WTC11 (cell line): ENCODE measurements at regions not wholly inside any gene's neighbourhood (a gene's known extent, or its start where the extent isn't known, plus 50 kb on each side); places are given as distances from the start of the nearest gene placed in this dataset.

Experiments
- KAT7 ChIP-seq: sonication (generic); formaldehyde crosslinking; IDR thresholded peaks from 2 replicates; pipeline ENCODE4 v1.8.1; 2023; ENCODE audit warnings: missing genetic modification reagents, mild to moderate bottlenecking, borderline replicate concordance
- MYBL2 ChIP-seq: sonication (generic); formaldehyde crosslinking; IDR thresholded peaks from 2 replicates; pipeline ENCODE4 v1.8.1; 2023; ENCODE audit warnings: mild to moderate bottlenecking, moderate library complexity, missing genetic modification reagents
- TF ChIP-seq, protein P1 (sequence below): sonication (generic); formaldehyde crosslinking; conservative IDR thresholded peaks from 2 replicates; pipeline ENCODE4 v1.8.1; 2022; ENCODE audit warnings: mild to moderate bottlenecking, missing genetic modification reagents

DNA sequence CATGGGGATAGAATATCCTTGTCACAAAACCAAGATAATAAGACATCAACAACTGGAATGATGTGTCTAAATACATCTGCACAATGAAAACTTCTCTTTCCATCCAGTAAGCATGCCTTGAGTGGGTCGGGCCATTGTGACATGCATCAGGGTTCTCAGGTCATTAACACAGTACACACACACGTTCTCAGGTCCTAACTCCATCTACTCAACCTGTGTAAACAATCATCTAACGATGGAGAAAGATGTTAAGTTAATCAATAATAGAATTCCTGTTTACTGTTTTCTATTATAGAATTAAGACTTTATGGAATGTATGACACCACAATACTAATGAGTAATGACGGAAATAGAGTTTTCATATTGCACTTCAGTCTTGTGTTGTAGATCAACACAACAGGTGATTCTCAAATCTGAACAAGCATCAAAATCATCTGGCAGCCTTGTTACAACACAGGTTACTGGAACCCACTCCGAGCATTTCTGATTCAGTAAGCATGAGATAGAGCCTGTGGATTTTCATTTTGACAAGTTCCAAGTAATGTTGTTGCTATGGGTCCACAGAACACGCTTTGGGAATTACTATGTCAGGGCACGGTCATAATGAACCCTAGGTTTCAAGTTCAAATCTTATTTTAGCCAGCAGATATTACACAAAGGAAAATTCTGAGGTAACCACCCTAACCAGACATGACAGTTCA, 315.8 kb upstream of the TEX13C start:
- TF ChIP-seq, protein P1, sequence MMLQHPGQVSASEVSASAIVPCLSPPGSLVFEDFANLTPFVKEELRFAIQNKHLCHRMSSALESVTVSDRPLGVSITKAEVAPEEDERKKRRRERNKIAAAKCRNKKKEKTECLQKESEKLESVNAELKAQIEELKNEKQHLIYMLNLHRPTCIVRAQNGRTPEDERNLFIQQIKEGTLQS (CRISPR knock-in tag), result no peak
- TF ChIP-seq MYBL2 (CRISPR knock-in tag) (no peak), KAT7 (no peak)
